Gastroesophageal sphincter (tissue), 4 donors: ENCODE measurements at regions not wholly inside any gene's neighbourhood (a gene's known extent, or its start where the extent isn't known, plus 50 kb on each side); places are given as distances from the start of the nearest gene placed in this dataset.

Source experiments
- ATAC-seq: fragments of 150-250 bp; one replicate; pipeline ENCODE4 v1.9.1; 2016; ENCODE audit warnings: mild to moderate bottlenecking, moderate library complexity
- H3K27ac ChIP-seq, 4 donors: fragments of 200-600 bp; sonication (generic) in 3 of 4; 1 replicate in 3 of 4; 2 replicates in 1 of 4; pipeline ENCODE4 v1.5.1; 2016 to 2019
- H3K27me3 ChIP-seq: fragments of 200-600 bp; sonication (generic); one replicate; pipeline ENCODE4 v1.5.1; 2019
- H3K36me3 ChIP-seq, 2 donors: fragments of 200-600 bp; sonication (generic); one replicate each; pipeline ENCODE4 v1.5.1; 2019; ENCODE audit warnings: control low read depth in 1 of 2
- H3K4me1 ChIP-seq, 3 donors: fragments of 200-600 bp; sonication (generic); 1 replicate in 2 of 3; 2 replicates in 1 of 3; pipeline ENCODE4 v1.5.1; 2016 to 2019; ENCODE audit warnings: control low read depth in 2 of 3
- H3K4me3 ChIP-seq, 2 donors: fragments of 200-600 bp; sonication (generic); one replicate each; pipeline ENCODE4 v1.5.1; 2019; ENCODE audit warnings: mild to moderate bottlenecking in 1 of 2, moderate library complexity in 1 of 2
- H3K9me3 ChIP-seq, 3 donors: fragments of 200-600 bp; sonication (generic); one replicate each; pipeline ENCODE4 v1.5.1; 2017 to 2019; ENCODE audit warnings: control low read depth in 2 of 3
- EP300 ChIP-seq: sonication (generic); formaldehyde crosslinking; IDR thresholded peaks from one replicate; pipeline ENCODE4 v1.6.1; 2017; ENCODE audit warnings: antibody characterized with exemption, mild to moderate bottlenecking
- POLR2A ChIP-seq, 2 donors: fragments of 450-650 bp; IDR thresholded peaks; one replicate each; pipeline ENCODE4 v1.6.1; 2017; ENCODE audit warnings: antibody characterized with exemption in 2 of 2, mild to moderate bottlenecking in 2 of 2, moderate library complexity in 1 of 2
- POLR2AphosphoS5 ChIP-seq: sonication (generic); formaldehyde crosslinking; IDR thresholded peaks from one replicate; pipeline ENCODE4 v1.6.1; 2017; ENCODE audit warnings: antibody characterized with exemption
- WGBS, 2 donors: methylation state at CpG; one replicate each; pipeline ENCODE4 v1.1.5; 2018; ENCODE audit warnings: low coverage in 1 of 2; 5-methylcytosine and 5-hydroxymethylcytosine counted together
- TF ChIP-seq, protein P1 (sequence below), 4 experiments: fragments of 200-600 bp in 2 of 4; fragments of 450-650 bp in 2 of 4; sonication (generic) in 1 of 4; IDR thresholded peaks; one replicate each; pipeline ENCODE4 v1.5.1; 2017 to 2019; ENCODE audit warnings: antibody characterized with exemption in 4 of 4, mild to moderate bottlenecking in 2 of 4, moderate library complexity in 2 of 4

DNA sequence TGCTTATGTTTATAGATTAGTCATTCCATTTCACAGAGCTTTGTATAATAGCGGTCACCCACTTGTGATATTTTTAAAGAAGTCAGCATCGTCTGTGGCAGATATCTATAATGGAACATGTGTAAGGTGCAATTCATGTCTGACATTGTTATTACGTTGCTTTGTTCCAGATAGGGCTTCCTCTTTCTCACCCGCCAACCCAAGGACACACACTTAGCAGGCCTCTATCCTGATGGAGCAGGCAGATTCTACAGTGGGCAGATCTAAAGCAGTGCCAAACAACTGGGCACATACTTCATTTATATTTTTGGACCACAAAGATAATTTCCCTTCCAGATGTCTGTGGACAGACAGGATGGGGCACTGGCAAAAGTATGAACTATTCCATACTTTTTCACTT lies 573.1 kb downstream of the TDRD15 start:
- ATAC-seq, result no peak
- TF ChIP-seq, protein P1, sequence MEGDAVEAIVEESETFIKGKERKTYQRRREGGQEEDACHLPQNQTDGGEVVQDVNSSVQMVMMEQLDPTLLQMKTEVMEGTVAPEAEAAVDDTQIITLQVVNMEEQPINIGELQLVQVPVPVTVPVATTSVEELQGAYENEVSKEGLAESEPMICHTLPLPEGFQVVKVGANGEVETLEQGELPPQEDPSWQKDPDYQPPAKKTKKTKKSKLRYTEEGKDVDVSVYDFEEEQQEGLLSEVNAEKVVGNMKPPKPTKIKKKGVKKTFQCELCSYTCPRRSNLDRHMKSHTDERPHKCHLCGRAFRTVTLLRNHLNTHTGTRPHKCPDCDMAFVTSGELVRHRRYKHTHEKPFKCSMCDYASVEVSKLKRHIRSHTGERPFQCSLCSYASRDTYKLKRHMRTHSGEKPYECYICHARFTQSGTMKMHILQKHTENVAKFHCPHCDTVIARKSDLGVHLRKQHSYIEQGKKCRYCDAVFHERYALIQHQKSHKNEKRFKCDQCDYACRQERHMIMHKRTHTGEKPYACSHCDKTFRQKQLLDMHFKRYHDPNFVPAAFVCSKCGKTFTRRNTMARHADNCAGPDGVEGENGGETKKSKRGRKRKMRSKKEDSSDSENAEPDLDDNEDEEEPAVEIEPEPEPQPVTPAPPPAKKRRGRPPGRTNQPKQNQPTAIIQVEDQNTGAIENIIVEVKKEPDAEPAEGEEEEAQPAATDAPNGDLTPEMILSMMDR (IDR thresholded peaks at IDR 0.05), result no peak
- Histone ChIP-seq H3K36me3 (no peaks in the 10 kb centered on the region), H3K27me3 (no peaks in the 10 kb centered on the region), H3K4me1 (no peaks in the 10 kb centered on the region), H3K27ac (no peak overlapping the region), H3K4me3 (no peak overlapping the region), H3K9me3 (no peaks in the 10 kb centered on the region)
- 79 to 91% methylated on average over 3 to 4 of the region's 4 CpGs for WGBS, 2 donors

DNA sequence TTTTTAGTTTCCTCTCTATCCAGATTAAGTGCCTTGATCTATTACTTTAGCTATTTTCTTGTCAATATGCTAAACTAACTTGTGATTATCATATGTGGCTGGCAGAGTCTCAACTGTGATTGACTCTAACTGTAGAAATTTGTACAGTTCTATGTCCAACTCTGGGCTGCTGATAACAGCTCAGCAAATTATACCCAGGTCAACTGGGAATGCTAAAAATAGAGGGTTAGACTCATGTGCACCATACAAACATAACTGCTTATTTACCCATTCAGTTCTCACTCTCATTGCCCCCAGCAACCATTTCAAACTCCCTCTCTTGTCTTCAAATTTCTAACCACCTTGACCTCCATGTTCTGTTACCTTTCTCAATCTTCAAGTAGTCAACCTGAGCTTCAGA lies 576.9 kb downstream of the TDRD15 start:
- no peaks in the 10 kb centered on the region for H3K9me3 ChIP-seq
- H3K36me3 ChIP-seq, result no peaks in the 10 kb centered on the region
- TF ChIP-seq, protein P1 (IDR thresholded peaks at IDR 0.05), result no peak
- TF ChIP-seq POLR2AphosphoS5, result no peak
- TF ChIP-seq POLR2A (IDR thresholded peaks at IDR 0.05), result no peak
- no peak for TF ChIP-seq EP300
- no peaks in the 10 kb centered on the region for H3K4me1 ChIP-seq
- no peak for ATAC-seq
- no peaks in the 10 kb centered on the region for H3K27me3 ChIP-seq
- no peak overlapping the region for H3K27ac ChIP-seq
- H3K4me3 ChIP-seq, result no peak overlapping the region

DNA sequence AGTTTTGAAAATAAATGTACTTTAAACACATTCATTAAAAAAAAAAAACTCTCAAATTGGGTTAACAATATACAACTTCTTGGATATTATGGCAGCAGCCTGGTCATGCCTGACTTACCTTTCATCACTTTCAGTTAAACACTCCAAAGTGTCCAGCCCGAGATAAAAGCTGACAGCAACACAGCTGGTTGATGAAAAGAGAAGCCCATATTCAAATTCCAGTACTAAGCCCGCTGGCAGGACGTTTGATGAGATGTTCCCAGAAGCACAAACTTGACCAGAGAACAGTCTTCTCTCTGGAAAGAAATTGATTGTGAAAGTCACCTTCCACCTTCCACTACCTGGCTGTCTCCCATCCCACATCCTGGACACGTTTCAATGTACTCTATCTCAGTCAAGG lies 586.3 kb downstream of the TDRD15 start:
- Histone ChIP-seq H3K27me3 (no peaks in the 10 kb centered on the region), H3K36me3 (no peaks in the 10 kb centered on the region), H3K27ac (no peak overlapping the region), H3K4me3 (no peak overlapping the region), H3K4me1 (no peaks in the 10 kb centered on the region), H3K9me3 (no peaks in the 10 kb centered on the region)
- TF ChIP-seq, protein P1 (IDR thresholded peaks at IDR 0.05), result no peak
- TF ChIP-seq POLR2AphosphoS5, result no peak
- no peak for TF ChIP-seq EP300
- no peak for TF ChIP-seq POLR2A (IDR thresholded peaks at IDR 0.05)
- 35 to 41% methylated on average over 3 to 4 of the region's 4 CpGs for WGBS, 2 donors
- ATAC-seq, result no peak

DNA sequence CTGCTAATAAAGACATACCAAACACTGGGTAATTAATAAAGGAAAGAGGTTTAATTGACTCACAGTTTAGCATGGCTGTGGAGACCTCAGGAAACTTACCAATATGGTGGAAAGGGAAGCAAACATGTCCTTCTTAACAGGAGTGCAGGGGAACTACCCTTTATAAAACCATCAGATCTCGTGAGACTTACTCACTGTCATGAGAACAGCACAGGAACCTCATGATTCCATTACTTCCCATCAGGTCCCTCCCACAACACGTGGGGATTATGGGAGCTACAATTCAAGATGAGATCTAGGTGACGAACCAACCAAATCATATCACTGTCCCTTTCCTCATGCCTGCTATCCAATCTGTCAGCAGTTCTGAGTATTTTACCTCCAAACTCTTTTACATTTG lies 586.7 kb downstream of the TDRD15 start:
- ATAC-seq, result no peak
- no peak for TF ChIP-seq EP300
- no peak for TF ChIP-seq POLR2A (IDR thresholded peaks at IDR 0.05)
- no peak for TF ChIP-seq POLR2AphosphoS5
- TF ChIP-seq, protein P1 (IDR thresholded peaks at IDR 0.05), result no peak
- WGBS, 2 donors, result 80 to 93% methylated on average over 3 of the region's 3 CpGs

DNA sequence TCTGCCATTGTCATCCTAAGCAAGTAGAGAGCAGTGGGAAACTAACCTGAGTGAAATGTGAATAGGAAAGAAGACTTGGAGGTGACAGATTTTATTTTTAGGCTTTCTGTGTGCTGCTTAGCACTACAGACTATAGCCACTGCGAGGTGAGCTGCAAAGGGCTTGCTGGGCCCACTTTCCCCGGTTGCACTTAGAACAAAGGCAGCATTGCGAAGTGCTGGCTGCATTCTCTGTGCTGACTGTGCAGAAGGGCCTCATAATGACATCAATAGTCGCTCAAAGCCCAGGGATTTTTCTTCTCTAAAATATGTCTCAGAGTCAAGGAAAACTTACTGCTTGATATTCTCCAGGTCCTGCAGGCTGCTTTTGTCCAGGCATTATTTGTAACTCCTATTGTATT lies 592.1 kb downstream of the TDRD15 start:
- Histone ChIP-seq H3K36me3 (no peaks in the 10 kb centered on the region), H3K27ac (no peak overlapping the region), H3K9me3 (no peaks in the 10 kb centered on the region), H3K4me3 (no peak overlapping the region), H3K27me3 (no peaks in the 10 kb centered on the region), H3K4me1 (no peaks in the 10 kb centered on the region)
- WGBS, 2 donors, result 28% methylated on average over 4 of the region's 4 CpGs; no CpG with 5 or more reads in 1 of the 2 donors
- ATAC-seq, result no peak
- TF ChIP-seq EP300 (no peak), POLR2AphosphoS5 (no peak), POLR2A (IDR thresholded peaks at IDR 0.05) (no peak)
- TF ChIP-seq, protein P1 (IDR thresholded peaks at IDR 0.05), result no peak

More for the DNA sequence above, 586.7 kb downstream of the TDRD15 start:
- no peaks in the 10 kb centered on the region for H3K9me3 ChIP-seq
- H3K36me3 ChIP-seq, result no peaks in the 10 kb centered on the region
- H3K4me3 ChIP-seq, result no peak overlapping the region
- H3K4me1 ChIP-seq, result no peaks in the 10 kb centered on the region
- no peaks in the 10 kb centered on the region for H3K27me3 ChIP-seq
- H3K27ac ChIP-seq, result no peak overlapping the region
